GM18507 (cell line): ENCODE measurements at regions not wholly inside any gene's neighbourhood (a gene's known extent, or its start where the extent isn't known, plus 50 kb on each side); places are given as distances from the start of the nearest gene placed in this dataset.

Experiments used
- DNase-seq: peaks from one replicate; pipeline ENCODE4 v3.0.0; 2011; ENCODE audit warnings: low read depth; ENCODE audit not compliant: insufficient read length; ENCODE audit errors: extremely low spot score
- FAIRE-seq: peaks from 2 replicates; lab custom pipeline; 2011; peaks lifted over from hg19 to GRCh38; lab: Jason Lieb, UNC

GRCh38 chr20:51092338-51092737 lies 69.4 kb upstream of the KCNG1 start:
- FAIRE-seq = no peak

GRCh38 chr20:51091406-51092195 lies 68.7 kb upstream of the KCNG1 start:
- DNase-seq (no peak), FAIRE-seq (no peak)

More at GRCh38 chr20:51092338-51092737, 69.4 kb upstream of the KCNG1 start:
- DNase-seq = no peak

GRCh38 chr20:51089840-51090239 lies 66.9 kb upstream of the KCNG1 start:
- DNase-seq (no peak), FAIRE-seq (no peak)

- DNase-seq (no peak), FAIRE-seq (no peak)
Measured at GRCh38 chr20:51089272-51089781, 66.4 kb upstream of the KCNG1 start.

- DNase-seq (no peak), FAIRE-seq (no peak)
Measured at GRCh38 chr20:51087266-51087665, 64.4 kb upstream of the KCNG1 start.

- no peak for DNase-seq
- no peak for FAIRE-seq
Measured at GRCh38 chr20:51085769-51086168, 62.9 kb upstream of the KCNG1 start.

GRCh38 chr20:51084593-51085377 lies 61.9 kb upstream of the KCNG1 start:
- DNase-seq (no peak), FAIRE-seq (no peak)

GRCh38 chr20:51083447-51083846 lies 60.5 kb upstream of the KCNG1 start:
- no peak for FAIRE-seq
- no peak for DNase-seq

GRCh38 chr20:51082988-51083387 lies 60.1 kb upstream of the KCNG1 start:
- DNase-seq (no peak), FAIRE-seq (no peak)

GRCh38 chr20:51080516-51080915 lies 57.6 kb upstream of the KCNG1 start:
- DNase-seq (no peak), FAIRE-seq (no peak)

- DNase-seq (no peak), FAIRE-seq (no peak)
Measured at GRCh38 chr20:51079488-51079887, 56.6 kb upstream of the KCNG1 start.

- no peak for DNase-seq
- FAIRE-seq = no peak
Measured at GRCh38 chr20:51077686-51078060, 54.8 kb upstream of the KCNG1 start.

GRCh38 chr20:51076786-51077685 lies 54.1 kb upstream of the KCNG1 start:
- FAIRE-seq (no peak), DNase-seq (no peak)

- DNase-seq (no peak), FAIRE-seq (no peak)
Measured at GRCh38 chr20:51074062-51074461, 51.2 kb upstream of the KCNG1 start.
